ENCODE measurements at regions not wholly inside any gene's neighbourhood (a gene's known extent, or its start where the extent isn't known, plus 50 kb on each side); places are given as distances from the start of the nearest gene placed in this dataset.

DNA sequence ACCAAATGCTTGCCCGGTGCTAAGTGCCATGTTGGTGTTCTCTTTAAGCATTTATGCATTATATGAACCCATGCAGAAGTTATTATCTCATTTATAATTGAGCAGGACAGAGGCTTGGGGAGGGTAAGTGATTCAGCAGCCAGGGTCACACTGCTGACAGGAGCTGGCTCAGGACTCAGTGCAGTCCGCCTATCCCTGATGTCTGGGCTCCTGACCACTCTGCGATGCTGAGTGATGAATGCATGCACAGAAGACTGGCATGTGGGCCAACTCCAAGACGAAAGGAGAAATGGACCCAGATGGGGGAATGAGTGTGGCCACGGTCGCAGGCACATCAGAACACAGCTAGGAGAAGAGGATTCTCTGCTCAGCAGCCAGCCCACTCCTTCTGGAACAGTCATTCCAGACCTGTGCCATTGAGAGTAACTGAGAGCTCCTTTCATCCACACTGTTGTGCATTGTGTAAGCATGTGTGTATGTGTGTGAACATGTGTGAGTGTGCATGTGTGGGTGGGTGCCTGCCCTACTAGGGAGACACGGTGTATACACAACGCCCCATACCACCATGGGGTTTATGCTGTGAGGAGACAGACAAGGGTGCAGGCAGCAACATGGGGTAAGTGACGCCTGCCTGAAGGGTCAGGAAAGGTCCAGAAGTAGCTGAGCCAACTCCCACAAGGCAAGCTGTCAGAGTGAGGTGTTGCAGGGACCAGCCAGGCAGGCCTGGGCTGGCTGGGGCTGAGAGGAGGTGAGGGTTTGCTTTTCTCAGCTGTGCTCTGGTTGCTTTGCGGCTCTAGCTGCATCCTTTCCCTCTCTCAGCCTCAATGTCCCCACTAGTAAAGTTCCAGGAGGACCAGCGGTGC is 97.8 kb upstream of the PMEPA1 start:
- H3K9ac ChIP-seq (ENCODE audit: low read depth, low read length): no peak overlapping the region
- no peaks in the 10 kb centered on the region for H3K36me3 ChIP-seq (ENCODE audit: control insufficient read depth, insufficient read depth, low read length)
- DNase-seq (no peak), ATAC-seq (ENCODE audit: low read depth) (no peak)
- H2BK15ac ChIP-seq (ENCODE audit: low read depth, low read length): no peak overlapping the region
- H3K18ac ChIP-seq (ENCODE audit: low read depth, low read length): no peak overlapping the region
- no peak overlapping the region for H2AK5ac ChIP-seq (ENCODE audit: low read depth, low read length)
- in situ Hi-C loops (cut with MboI; ENCODE audit: low sequenced_read_pairs) (no loop called here), dilution Hi-C loops (cut with HindIII; ENCODE audit: low sequenced_read_pairs, unreplicated experiment) (no loop called here), intact Hi-C loops (cut with micrococcal nuclease) (no loop called here)
- H3K23ac ChIP-seq (ENCODE audit: low read depth, low read length): no peak overlapping the region
- BruUV-seq (replicated peaks): no TSS peak
- no peak overlapping the region for H2BK5ac ChIP-seq (ENCODE audit: low read depth, low read length, poor library complexity, severe bottlenecking)
- H3K9me1 ChIP-seq (ENCODE audit: insufficient read depth, low read length): no peaks in the 10 kb centered on the region
- TF ChIP-seq MAZ (IDR thresholded peaks at IDR 0.05; ENCODE audit: borderline replicate concordance, low read depth, low read length): no peak
- TF ChIP-seq, protein P1, sequence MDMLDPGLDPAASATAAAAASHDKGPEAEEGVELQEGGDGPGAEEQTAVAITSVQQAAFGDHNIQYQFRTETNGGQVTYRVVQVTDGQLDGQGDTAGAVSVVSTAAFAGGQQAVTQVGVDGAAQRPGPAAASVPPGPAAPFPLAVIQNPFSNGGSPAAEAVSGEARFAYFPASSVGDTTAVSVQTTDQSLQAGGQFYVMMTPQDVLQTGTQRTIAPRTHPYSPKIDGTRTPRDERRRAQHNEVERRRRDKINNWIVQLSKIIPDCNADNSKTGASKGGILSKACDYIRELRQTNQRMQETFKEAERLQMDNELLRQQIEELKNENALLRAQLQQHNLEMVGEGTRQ (IDR thresholded peaks at IDR 0.05; ENCODE audit: low read depth, low read length): no peak
- no peak for TF ChIP-seq RAD21 (IDR thresholded peaks at IDR 0.05; ENCODE audit: low read length)
- no peak for TF ChIP-seq SMC3 (IDR thresholded peaks at IDR 0.05; ENCODE audit: low read depth, low read length)
- TF ChIP-seq NFE2L2 (IDR thresholded peaks at IDR 0.05; ENCODE audit: low read depth, low read length): no peak
- TF ChIP-seq RCOR1 (IDR thresholded peaks at IDR 0.05; ENCODE audit: insufficient replicate concordance, low read length): no peak
- no peak for TF ChIP-seq MAFK (IDR thresholded peaks at IDR 0.05; ENCODE audit: low read depth, low read length)
- CTCF ChIA-PET: no interaction called here
- no peaks in the 10 kb centered on the region for H3K4me1 ChIP-seq (ENCODE audit: control insufficient read depth, insufficient read depth, low read length)
- H4K8ac ChIP-seq (ENCODE audit: low read depth in 2 of 2, low read length in 2 of 2): no peak overlapping the region
- no peak overlapping the region for H3K4ac ChIP-seq (ENCODE audit: low read depth, low read length)
- H4K91ac ChIP-seq (ENCODE audit: insufficient read depth, low read depth, low read length): no peak overlapping the region
- H2AFZ ChIP-seq (replicated peaks; ENCODE audit: low read length, poor library complexity): no peak overlapping the region
- H3K9me3 ChIP-seq (ENCODE audit: control insufficient read depth, insufficient read depth, low read length): no peaks in the 10 kb centered on the region
- no peak overlapping the region for H3K56ac ChIP-seq (ENCODE audit: extremely low read depth, insufficient read depth, low read length)
- POLR2A ChIA-PET (ENCODE audit: unreplicated experiment): no interaction called here
- no peak overlapping the region for H2BK20ac ChIP-seq (ENCODE audit: low read depth, low read length)
- H3K4me2 ChIP-seq (ENCODE audit: low read depth, low read length): no peak overlapping the region
- no peaks in the 10 kb centered on the region for H4K20me1 ChIP-seq (ENCODE audit: insufficient read depth, low read length)
- no peak overlapping the region for H2BK120ac ChIP-seq (ENCODE audit: low read depth, low read length)
- no peaks in the 10 kb centered on the region for H3K79me1 ChIP-seq (ENCODE audit: low read depth in 1 of 2, low read length in 2 of 2)
- no peak overlapping the region for H3K27ac ChIP-seq (ENCODE audit: insufficient read depth, low read length)
- peaks cover 23% of the 10 kb centered on the region for H3K27me3 ChIP-seq (ENCODE audit: control insufficient read depth, insufficient read depth, low read length)
- H4K5ac ChIP-seq (ENCODE audit: low read depth, low read length): no peak overlapping the region
- no peak overlapping the region for H3K14ac ChIP-seq (replicated peaks; ENCODE audit: low read depth, low read length)
- H3K4me3 ChIP-seq (ENCODE audit: insufficient read depth, low read depth, low read length): no peak overlapping the region
- WGBS, 2 experiments (ENCODE audit: extremely low coverage in 2 of 2, insufficient read length in 1 of 2): 40% methylated on average over 2 of the region's 11 CpGs; no CpG with 5 or more reads in 1 of the 2 experiments
- no peak overlapping the region for H2AK9ac ChIP-seq (replicated peaks; ENCODE audit: low read depth, low read length, poor library complexity)

All from IMR-90 (cell line).